NCI-H1436 (cell line): ENCODE measurements at regions not wholly inside any gene's neighbourhood (a gene's known extent, or its start where the extent isn't known, plus 50 kb on each side); places are given as distances from the start of the nearest gene placed in this dataset.
"Not testable (repeated sequence)": the region's sequence is repeated elsewhere in the genome, so short reads cannot be mapped to it uniquely, and the experiment has no call there.

Source experiments
- DNase-seq: peaks from one replicate; lab custom pipeline; 2025; lab: John Stamatoyannopoulos, UW

- DNase-seq = no peak
These were observed 342.9 kb downstream of the IL20RB start for GRCh38 chr3:137300703-137301102.

GRCh38 chr3:137304313-137305056, 346.7 kb downstream of the IL20RB start:
- DNase-seq = no peak

- no peak for DNase-seq
These were observed 366.3 kb downstream of the IL20RB start for GRCh38 chr3:137324114-137324513.

- DNase-seq = no peak
These were observed 367.4 kb downstream of the IL20RB start for GRCh38 chr3:137325170-137325569.

- DNase-seq = no peak
These were observed 368.2 kb downstream of the IL20RB start for GRCh38 chr3:137325934-137326333.

GRCh38 chr3:137329594-137329993, 371.8 kb downstream of the IL20RB start:
- DNase-seq = no peak

GRCh38 chr3:137330246-137330645, 372.5 kb downstream of the IL20RB start:
- DNase-seq = no peak

- DNase-seq = no peak
These were observed 374.5 kb downstream of the IL20RB start for GRCh38 chr3:137332297-137332696.

- no peak for DNase-seq
These were observed 377.7 kb downstream of the IL20RB start for GRCh38 chr3:137335478-137335877.

GRCh38 chr3:137338400-137338799, 380.6 kb downstream of the IL20RB start:
- DNase-seq = not testable (repeated sequence)

- no peak for DNase-seq
These were observed 385.5 kb downstream of the IL20RB start for GRCh38 chr3:137343283-137343682.

GRCh38 chr3:137347132-137347531, 389.3 kb downstream of the IL20RB start:
- DNase-seq = no peak

- DNase-seq = no peak
These were observed 390.1 kb downstream of the IL20RB start for GRCh38 chr3:137347817-137348368.

- DNase-seq = no peak
These were observed 391.2 kb downstream of the IL20RB start for GRCh38 chr3:137348936-137349335.

- no peak for DNase-seq
These were observed 392.0 kb downstream of the IL20RB start for GRCh38 chr3:137349557-137350348.

GRCh38 chr3:137360531-137361201, 402.9 kb downstream of the IL20RB start:
- DNase-seq = no peak

GRCh38 chr3:137382005-137382594, 382.0 kb upstream of the SOX14 start:
- DNase-seq = no peak

GRCh38 chr3:137385922-137386321, 378.2 kb upstream of the SOX14 start:
- DNase-seq = no peak

GRCh38 chr3:137409584-137409983, 354.5 kb upstream of the SOX14 start:
- no peak for DNase-seq

GRCh38 chr3:137410028-137410427, 354.1 kb upstream of the SOX14 start:
- DNase-seq = no peak

- no peak for DNase-seq
These were observed 343.7 kb upstream of the SOX14 start for GRCh38 chr3:137420198-137420995.
